ENCODE measurements at regions not wholly inside any gene's neighbourhood (a gene's known extent, or its start where the extent isn't known, plus 50 kb on each side); places are given as distances from the start of the nearest gene placed in this dataset.
A peak's percentile ranks its signal among the peaks of the same experiment; 100 is the strongest.

DNA sequence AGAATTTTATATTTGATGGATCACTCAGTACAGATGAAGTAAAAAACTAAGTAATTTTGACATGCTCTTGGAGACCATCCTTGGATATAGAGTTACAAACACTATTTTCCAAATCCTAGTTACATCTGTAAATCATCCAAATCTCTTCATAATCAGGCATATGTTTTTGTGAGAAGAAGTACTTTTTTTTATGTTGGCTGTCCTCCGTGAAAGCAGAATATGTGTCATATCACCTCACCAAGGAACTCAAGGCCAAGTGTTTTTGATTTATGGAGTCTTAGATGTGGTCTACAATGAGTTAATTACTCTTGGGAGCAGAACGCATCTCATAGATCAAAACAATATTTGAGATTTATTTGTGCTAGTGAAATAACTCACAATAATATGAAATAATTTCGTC is 416.5 kb upstream of the TGFBR2 start:
- no peak overlapping the region for H3K27ac ChIP-seq
- WGBS (ENCODE audit: low lambda C conversion rate, missing lambda C conversion rate) = 61% methylated on average over 3 of the region's 3 CpGs
- no peaks in the 10 kb centered on the region for H3K9me2 ChIP-seq (replicated peaks; ENCODE audit: insufficient read depth)
- no peak overlapping the region for H3K4me3 ChIP-seq
- H3K9me3 ChIP-seq (ENCODE audit: low read depth) = no peaks in the 10 kb centered on the region
- no peaks in the 10 kb centered on the region for H4K20me1 ChIP-seq (ENCODE audit: insufficient read depth, poor library complexity, severe bottlenecking)
- H3K4me2 ChIP-seq = no peak overlapping the region
- H2AFZ ChIP-seq = no peak overlapping the region
- no peaks in the 10 kb centered on the region for H3K79me2 ChIP-seq
- TF ChIP-seq CTCF (IDR thresholded peaks at IDR 0.05; ENCODE audit: poor library complexity) = no peak
- TF ChIP-seq EZH2phosphoT487 (IDR thresholded peaks at IDR 0.05; ENCODE audit: low read depth, severe bottlenecking, unreplicated experiment) = no peak
- no peak for TF ChIP-seq EZH2 (IDR thresholded peaks at IDR 0.05; ENCODE audit: borderline replicate concordance)
- H3K27me3 ChIP-seq = no peaks in the 10 kb centered on the region
- no peak for DNase-seq (ENCODE audit: low spot score)
- peaks cover 5% of the 10 kb centered on the region for H3K4me1 ChIP-seq (ENCODE audit: insufficient read depth)
- H3K36me3 ChIP-seq (replicated peaks; ENCODE audit: insufficient read depth, low read depth) = no peaks in the 10 kb centered on the region

DNA sequence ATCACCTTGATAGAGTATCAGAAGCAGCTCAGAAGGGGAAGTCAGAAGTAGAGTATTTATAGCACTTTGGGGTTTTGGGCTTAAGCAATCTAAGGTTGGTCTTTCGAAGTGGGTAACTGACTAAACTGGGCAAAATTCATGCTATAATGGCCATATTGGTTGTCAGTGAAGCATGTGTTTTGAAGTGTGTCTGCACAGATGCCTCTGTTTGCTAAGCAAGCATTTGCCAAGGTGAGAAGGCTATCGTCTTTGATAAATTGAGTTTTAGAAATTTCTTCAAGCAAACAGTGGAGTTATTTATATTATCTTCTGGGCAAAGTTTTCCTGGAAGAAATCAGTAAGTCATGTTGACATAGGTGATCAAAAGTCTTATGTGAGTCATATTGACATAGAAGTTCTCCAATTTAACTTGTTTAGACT is 412.8 kb upstream of the TGFBR2 start:
- H3K4me3 ChIP-seq = no peak overlapping the region
- no peak overlapping the region for H3K27ac ChIP-seq
- no peaks in the 10 kb centered on the region for H3K79me2 ChIP-seq
- H3K9me2 ChIP-seq (replicated peaks; ENCODE audit: insufficient read depth) = no peaks in the 10 kb centered on the region
- 43% methylated on average over 2 of the region's 2 CpGs for WGBS (ENCODE audit: low lambda C conversion rate, missing lambda C conversion rate)
- no peaks in the 10 kb centered on the region for H4K20me1 ChIP-seq (ENCODE audit: insufficient read depth, poor library complexity, severe bottlenecking)
- no peaks in the 10 kb centered on the region for H3K27me3 ChIP-seq
- TF ChIP-seq EZH2phosphoT487 (IDR thresholded peaks at IDR 0.05; ENCODE audit: low read depth, severe bottlenecking, unreplicated experiment) = no peak
- no peak for TF ChIP-seq EZH2 (IDR thresholded peaks at IDR 0.05; ENCODE audit: borderline replicate concordance)
- no peak for TF ChIP-seq CTCF (IDR thresholded peaks at IDR 0.05; ENCODE audit: poor library complexity)
- H3K36me3 ChIP-seq (replicated peaks; ENCODE audit: insufficient read depth, low read depth) = no peaks in the 10 kb centered on the region
- peaks cover 14% of the 10 kb centered on the region for H3K4me1 ChIP-seq (ENCODE audit: insufficient read depth)
- H2AFZ ChIP-seq = no peak overlapping the region
- H3K9me3 ChIP-seq (ENCODE audit: low read depth) = no peaks in the 10 kb centered on the region
- no peak for DNase-seq (ENCODE audit: low spot score)
- no peak overlapping the region for H3K4me2 ChIP-seq

GRCh38 chr3:30195352-30195751 is 411.0 kb upstream of the TGFBR2 start:
- no peaks in the 10 kb centered on the region for H3K36me3 ChIP-seq (replicated peaks; ENCODE audit: insufficient read depth, low read depth)
- WGBS (ENCODE audit: low lambda C conversion rate, missing lambda C conversion rate) = 83% methylated on average over 2 of the region's 2 CpGs
- no peaks in the 10 kb centered on the region for H3K27me3 ChIP-seq
- no peaks in the 10 kb centered on the region for H3K79me2 ChIP-seq
- DNase-seq (ENCODE audit: low spot score) = no peak
- H4K20me1 ChIP-seq (ENCODE audit: insufficient read depth, poor library complexity, severe bottlenecking) = no peaks in the 10 kb centered on the region
- TF ChIP-seq CTCF (IDR thresholded peaks at IDR 0.05; ENCODE audit: poor library complexity) (no peak), EZH2phosphoT487 (IDR thresholded peaks at IDR 0.05; ENCODE audit: low read depth, severe bottlenecking, unreplicated experiment) (no peak), EZH2 (IDR thresholded peaks at IDR 0.05; ENCODE audit: borderline replicate concordance) (no peak)
- no peaks in the 10 kb centered on the region for H3K9me3 ChIP-seq (ENCODE audit: low read depth)
- no peak overlapping the region for H2AFZ ChIP-seq
- no peak overlapping the region for H3K27ac ChIP-seq
- H3K9me2 ChIP-seq (replicated peaks; ENCODE audit: insufficient read depth) = no peaks in the 10 kb centered on the region
- H3K4me3 ChIP-seq = no peak overlapping the region
- H3K4me2 ChIP-seq = no peak overlapping the region
- H3K4me1 ChIP-seq (ENCODE audit: insufficient read depth) = peaks cover 17% of the 10 kb centered on the region

- Histone ChIP-seq H3K79me2 (no peaks in the 10 kb centered on the region), H3K4me3 (no peak overlapping the region), H2AFZ (no peak overlapping the region), H3K9me2 (replicated peaks; ENCODE audit: insufficient read depth) (no peaks in the 10 kb centered on the region), H3K4me1 (ENCODE audit: insufficient read depth) (peaks cover 16% of the 10 kb centered on the region), H3K4me2 (peak overlapping the region; percentile 4), H3K9me3 (ENCODE audit: low read depth) (no peaks in the 10 kb centered on the region), H3K36me3 (replicated peaks; ENCODE audit: insufficient read depth, low read depth) (no peaks in the 10 kb centered on the region), H3K27ac (no peak overlapping the region), H4K20me1 (ENCODE audit: insufficient read depth, poor library complexity, severe bottlenecking) (no peaks in the 10 kb centered on the region), H3K27me3 (no peaks in the 10 kb centered on the region)
- peak; percentile 6 for DNase-seq (ENCODE audit: low spot score)
- no peak for TF ChIP-seq EZH2phosphoT487 (IDR thresholded peaks at IDR 0.05; ENCODE audit: low read depth, severe bottlenecking, unreplicated experiment)
- TF ChIP-seq EZH2 (IDR thresholded peaks at IDR 0.05; ENCODE audit: borderline replicate concordance) = no peak
- TF ChIP-seq CTCF (IDR thresholded peaks at IDR 0.05; ENCODE audit: poor library complexity) = no peak
Measured at GRCh38 chr3:30198162-30198561, 408.2 kb upstream of the TGFBR2 start.

Data from hepatocyte (in vitro differentiated cells).